Umbilical cord (tissue), 1 donor: ENCODE measurements at regions not wholly inside any gene's neighbourhood (a gene's known extent, or its start where the extent isn't known, plus 50 kb on each side); places are given as distances from the start of the nearest gene placed in this dataset.

Experiments
- DNase-seq: peaks from one replicate; pipeline ENCODE4 v3.0.0-alpha.2; 2015; ENCODE audit warnings: low spot score

- DNase-seq: no peak
Measured at GRCh38 chr15:31752065-31752762, 278.1 kb upstream of the CHRNA7 start.

- DNase-seq: no peak
Measured at GRCh38 chr15:31752905-31753304, 277.4 kb upstream of the CHRNA7 start.

- peak; percentile 3 for DNase-seq
Measured at GRCh38 chr15:31758126-31758525, 272.2 kb upstream of the CHRNA7 start.

GRCh38 chr15:31768055-31768454, 262.3 kb upstream of the CHRNA7 start:
- DNase-seq: no peak

GRCh38 chr15:31774045-31774444, 256.3 kb upstream of the CHRNA7 start:
- DNase-seq: no peak

GRCh38 chr15:31776039-31776438, 254.3 kb upstream of the CHRNA7 start:
- DNase-seq: no peak

- no peak for DNase-seq
Measured at GRCh38 chr15:31781261-31781660, 249.1 kb upstream of the CHRNA7 start.

- DNase-seq: no peak
Measured at GRCh38 chr15:31782016-31782783, 248.1 kb upstream of the CHRNA7 start.

- DNase-seq: no peak
Measured at GRCh38 chr15:31782951-31783350, 247.4 kb upstream of the CHRNA7 start.

GRCh38 chr15:31786360-31786759, 244.0 kb upstream of the CHRNA7 start:
- DNase-seq: no peak

GRCh38 chr15:31788104-31788503, 242.2 kb upstream of the CHRNA7 start:
- no peak for DNase-seq

- DNase-seq: no peak
Measured at GRCh38 chr15:31792611-31793199, 237.6 kb upstream of the CHRNA7 start.

- no peak for DNase-seq
Measured at GRCh38 chr15:31799319-31799714, 231.0 kb upstream of the CHRNA7 start.

- no peak for DNase-seq
Measured at GRCh38 chr15:31799715-31800321, 230.5 kb upstream of the CHRNA7 start.

GRCh38 chr15:31801152-31801551, 229.2 kb upstream of the CHRNA7 start:
- DNase-seq: peak; percentile 25

- DNase-seq: no peak
Measured at GRCh38 chr15:31802761-31803160, 227.6 kb upstream of the CHRNA7 start.

GRCh38 chr15:31803388-31803884, 226.9 kb upstream of the CHRNA7 start:
- no peak for DNase-seq

- peak; percentile 5 for DNase-seq
Measured at GRCh38 chr15:31805090-31805662, 225.1 kb upstream of the CHRNA7 start.

GRCh38 chr15:31806106-31806505, 224.2 kb upstream of the CHRNA7 start:
- peak; percentile 10 for DNase-seq

GRCh38 chr15:31811641-31812040, 218.7 kb upstream of the CHRNA7 start:
- DNase-seq: no peak

- DNase-seq: no peak
Measured at GRCh38 chr15:31814082-31814481, 216.2 kb upstream of the CHRNA7 start.
